ENCODE measurements at regions not wholly inside any gene's neighbourhood (a gene's known extent, or its start where the extent isn't known, plus 50 kb on each side); places are given as distances from the start of the nearest gene placed in this dataset.

GRCh38 chr6:138678168-138678567 lies 95.4 kb upstream of the CCDC28A start:
- no peak for TF ChIP-seq CTCF (IDR thresholded peaks at IDR 0.05; ENCODE audit: control extremely low read depth, extremely low read depth, low read depth, missing control alignments)
- ChIA-PET POLR2A (no interaction called here), CTCF (interaction anchor here (1.2 to 1.7 kb wide), 3 partner anchors 14 to 25 kb away, joined by 3 to 4 read pairs (median 3); no protein-coding TSS in a partner anchor)
- no peak for DNase-seq (ENCODE audit: extremely low spot score)

- CTCF ChIA-PET, result interaction anchor here (1.1 kb wide), 1 partner anchor 12 kb away, joined by 3 read pairs; no protein-coding TSS in a partner anchor
Observed at GRCh38 chr6:138680085-138680484, 93.5 kb upstream of the CCDC28A start.

GRCh38 chr6:138681627-138682026 lies 91.9 kb upstream of the CCDC28A start:
- TF ChIP-seq CTCF (IDR thresholded peaks at IDR 0.05; ENCODE audit: control extremely low read depth, extremely low read depth, low read depth, missing control alignments), result no peak
- POLR2A ChIA-PET, result no interaction called here
- CTCF ChIA-PET, result interaction anchor here (1.6 kb wide), 1 partner anchor 93 kb away, joined by 3 read pairs; no protein-coding TSS in a partner anchor
- DNase-seq (ENCODE audit: extremely low spot score), result no peak

More at GRCh38 chr6:138680085-138680484, 93.5 kb upstream of the CCDC28A start:
- DNase-seq (ENCODE audit: extremely low spot score), result no peak
- POLR2A ChIA-PET, result no interaction called here
- TF ChIP-seq CTCF (IDR thresholded peaks at IDR 0.05; ENCODE audit: control extremely low read depth, extremely low read depth, low read depth, missing control alignments), result no peak

GRCh38 chr6:138682704-138683527 lies 90.7 kb upstream of the CCDC28A start:
- CTCF ChIA-PET, result interaction anchor here (1.0 to 1.6 kb wide), 3 partner anchors 10 to 94 kb away, joined by 3 to 8 read pairs (median 3); no protein-coding TSS in a partner anchor
- no peak for TF ChIP-seq CTCF (IDR thresholded peaks at IDR 0.05; ENCODE audit: control extremely low read depth, extremely low read depth, low read depth, missing control alignments)
- POLR2A ChIA-PET, result no interaction called here
- no peak for DNase-seq (ENCODE audit: extremely low spot score)

GRCh38 chr6:138685257-138685656 lies 88.3 kb upstream of the CCDC28A start:
- ChIA-PET CTCF (interaction anchor here (0.6 to 2.8 kb wide), 6 partner anchors 9 to 73 kb away, joined by 3 to 10 read pairs (median 4); no protein-coding TSS in a partner anchor), POLR2A (no interaction called here)
- no peak for DNase-seq (ENCODE audit: extremely low spot score)
- TF ChIP-seq CTCF (IDR thresholded peaks at IDR 0.05; ENCODE audit: control extremely low read depth, extremely low read depth, low read depth, missing control alignments), result no peak

- ChIA-PET CTCF (interaction anchor here (1.3 to 2.8 kb wide), 4 partner anchors 9 to 18 kb away, joined by 3 to 10 read pairs (median 4); no protein-coding TSS in a partner anchor), POLR2A (no interaction called here)
- DNase-seq (ENCODE audit: extremely low spot score), result no peak
- TF ChIP-seq CTCF (IDR thresholded peaks at IDR 0.05; ENCODE audit: control extremely low read depth, extremely low read depth, low read depth, missing control alignments), result no peak
Observed at GRCh38 chr6:138685781-138686180, 87.8 kb upstream of the CCDC28A start.
